ENCODE measurements at regions not wholly inside any gene's neighbourhood (a gene's known extent, or its start where the extent isn't known, plus 50 kb on each side); places are given as distances from the start of the nearest gene placed in this dataset.

DNA sequence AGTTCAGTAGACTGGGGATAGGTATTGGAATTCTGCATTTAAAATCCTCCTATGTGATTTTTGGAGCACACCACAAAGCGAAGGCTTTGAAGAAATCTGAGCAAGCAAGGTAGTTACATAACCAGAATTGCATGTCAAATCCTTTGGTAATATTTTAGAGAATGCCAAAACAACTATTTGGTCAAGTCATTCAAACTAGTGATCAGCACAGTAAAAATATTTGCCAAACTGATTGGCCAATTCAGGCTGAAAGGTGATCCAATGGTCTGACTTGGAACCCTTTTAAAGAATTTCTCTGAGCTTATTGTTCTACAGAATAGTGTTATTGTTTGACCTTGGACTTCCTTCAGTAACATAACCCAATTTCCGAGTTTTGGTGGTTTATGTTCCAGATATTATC lies 214.2 kb upstream of the ETAA1 start:
- H3K56ac ChIP-seq (ENCODE audit: insufficient read length, low read depth, low read length): no peak overlapping the region
- no peak overlapping the region for H4K91ac ChIP-seq (ENCODE audit: insufficient read length, low read depth, low read length)
- H3K27me3 ChIP-seq (ENCODE audit: insufficient read depth, low read length): no peaks in the 10 kb centered on the region
- H3K14ac ChIP-seq (ENCODE audit: insufficient read depth, low read length): no peak overlapping the region
- Mint-ChIP-seq H3K27me3 (ENCODE audit: low read depth) (no peaks in the 10 kb centered on the region), H3K4me1 (peaks cover 0 to 5% of the 10 kb centered on the region in 2 experiments; a peak in 1 of 4 replicates), H3K9me3 (no peaks in the 10 kb centered on the region), H3K27ac (no peak overlapping the region), H3K36me3 (ENCODE audit: insufficient read depth in 1 of 3, low read depth in 3 of 3) (no peaks in the 10 kb centered on the region), H3K4me3 (no peak overlapping the region)
- no peaks in the 10 kb centered on the region for H3K79me2 ChIP-seq (ENCODE audit: insufficient read depth, low read length)
- no peak overlapping the region for H3K18ac ChIP-seq (ENCODE audit: insufficient read length, low read depth, low read length)
- H4K5ac ChIP-seq (ENCODE audit: insufficient read length, low read depth, low read length): no peak overlapping the region
- no peaks in the 10 kb centered on the region for H3K79me1 ChIP-seq (ENCODE audit: insufficient read depth, low read depth, low read length, poor library complexity, severe bottlenecking)
- no peak overlapping the region for H2BK12ac ChIP-seq (ENCODE audit: insufficient read length, low read depth, low read length)
- no peaks in the 10 kb centered on the region for H3K4me1 ChIP-seq (ENCODE audit: insufficient read depth, low read length)
- no peak overlapping the region for H2BK20ac ChIP-seq (ENCODE audit: low read depth, low read length, poor library complexity, severe bottlenecking)
- H3K4ac ChIP-seq (ENCODE audit: low read depth, low read length): no peak overlapping the region
- H4K20me1 ChIP-seq (ENCODE audit: control insufficient read depth, insufficient read depth, insufficient read length): no peaks in the 10 kb centered on the region
- DNase-seq: no peak
- H2AK5ac ChIP-seq (ENCODE audit: insufficient read length, low read length): no peak overlapping the region
- no peak overlapping the region for H3K4me2 ChIP-seq (ENCODE audit: insufficient read depth, insufficient read length, low read length)
- no peak overlapping the region for H2BK15ac ChIP-seq (ENCODE audit: low read depth, low read length)
- TF ChIP-seq, protein P1, sequence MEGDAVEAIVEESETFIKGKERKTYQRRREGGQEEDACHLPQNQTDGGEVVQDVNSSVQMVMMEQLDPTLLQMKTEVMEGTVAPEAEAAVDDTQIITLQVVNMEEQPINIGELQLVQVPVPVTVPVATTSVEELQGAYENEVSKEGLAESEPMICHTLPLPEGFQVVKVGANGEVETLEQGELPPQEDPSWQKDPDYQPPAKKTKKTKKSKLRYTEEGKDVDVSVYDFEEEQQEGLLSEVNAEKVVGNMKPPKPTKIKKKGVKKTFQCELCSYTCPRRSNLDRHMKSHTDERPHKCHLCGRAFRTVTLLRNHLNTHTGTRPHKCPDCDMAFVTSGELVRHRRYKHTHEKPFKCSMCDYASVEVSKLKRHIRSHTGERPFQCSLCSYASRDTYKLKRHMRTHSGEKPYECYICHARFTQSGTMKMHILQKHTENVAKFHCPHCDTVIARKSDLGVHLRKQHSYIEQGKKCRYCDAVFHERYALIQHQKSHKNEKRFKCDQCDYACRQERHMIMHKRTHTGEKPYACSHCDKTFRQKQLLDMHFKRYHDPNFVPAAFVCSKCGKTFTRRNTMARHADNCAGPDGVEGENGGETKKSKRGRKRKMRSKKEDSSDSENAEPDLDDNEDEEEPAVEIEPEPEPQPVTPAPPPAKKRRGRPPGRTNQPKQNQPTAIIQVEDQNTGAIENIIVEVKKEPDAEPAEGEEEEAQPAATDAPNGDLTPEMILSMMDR (conservative IDR thresholded peaks at IDR 0.05): no peak
- H3K27ac ChIP-seq (ENCODE audit: insufficient read length, low read depth, low read length): no peak overlapping the region
- no peak overlapping the region for H4K8ac ChIP-seq (replicated peaks; ENCODE audit: insufficient read length, low read depth, low read length)
- H3K23ac ChIP-seq (ENCODE audit: insufficient read length, low read depth, low read length): no peak overlapping the region
- no peak overlapping the region for H3T11ph ChIP-seq (ENCODE audit: low read length)
- H2AFZ ChIP-seq (ENCODE audit: low read length): no peak overlapping the region
- WGBS (ENCODE audit: extremely low coverage, insufficient read length, low lambda C conversion rate): no CpG with 5 or more reads among the region's 2 CpGs
- no peaks in the 10 kb centered on the region for H3K9me3 ChIP-seq (ENCODE audit: control insufficient read depth, low read depth, low read length)
- H3K23me2 ChIP-seq (ENCODE audit: insufficient read length, low read depth, low read length, poor library complexity, severe bottlenecking): no peaks in the 10 kb centered on the region
- H2BK120ac ChIP-seq (ENCODE audit: low read depth, low read length, poor library complexity, severe bottlenecking): no peak overlapping the region
- no peak overlapping the region for H2BK5ac ChIP-seq (ENCODE audit: insufficient read length, low read length)
- no peak overlapping the region for H3K9ac ChIP-seq (ENCODE audit: extremely low read depth, insufficient read length, low read length)

Measured in H9 (cell line).